COLO829 (cell line): ENCODE measurements at regions not wholly inside any gene's neighbourhood (a gene's known extent, or its start where the extent isn't known, plus 50 kb on each side); places are given as distances from the start of the nearest gene placed in this dataset.

Source experiments
- DNase-seq: peaks from one replicate; pipeline ENCODE4 v3.0.0; 2012; ENCODE audit warnings: low spot score

GRCh38 chr2:16018277-16019059 is 78.1 kb downstream of the MYCN start:
- no peak for DNase-seq

- no peak for DNase-seq
These were observed 75.9 kb downstream of the MYCN start for GRCh38 chr2:16016282-16016681.

GRCh38 chr2:16015903-16016265 is 75.5 kb downstream of the MYCN start:
- DNase-seq = no peak

GRCh38 chr2:16015210-16015902 is 75.0 kb downstream of the MYCN start:
- DNase-seq = no peak

- DNase-seq = no peak
These were observed 74.5 kb downstream of the MYCN start for GRCh38 chr2:16014802-16015201.

- DNase-seq = no peak
These were observed 73.9 kb downstream of the MYCN start for GRCh38 chr2:16014041-16014787.

GRCh38 chr2:16013359-16013911 is 73.1 kb downstream of the MYCN start:
- no peak for DNase-seq

- no peak for DNase-seq
These were observed 72.4 kb downstream of the MYCN start for GRCh38 chr2:16012626-16013358.

- DNase-seq = no peak
These were observed 71.8 kb downstream of the MYCN start for GRCh38 chr2:16012029-16012596.

- no peak for DNase-seq
These were observed 71.2 kb downstream of the MYCN start for GRCh38 chr2:16011621-16011960.

- DNase-seq = no peak
These were observed 70.7 kb downstream of the MYCN start for GRCh38 chr2:16010951-16011620.

GRCh38 chr2:16010011-16010410 is 69.7 kb downstream of the MYCN start:
- DNase-seq = no peak

- DNase-seq = no peak
These were observed 69.2 kb downstream of the MYCN start for GRCh38 chr2:16009560-16009959.

GRCh38 chr2:16008856-16009255 is 68.5 kb downstream of the MYCN start:
- DNase-seq = no peak

- DNase-seq = no peak
These were observed 68.0 kb downstream of the MYCN start for GRCh38 chr2:16008331-16008850.

GRCh38 chr2:16007167-16007934 is 67.0 kb downstream of the MYCN start:
- no peak for DNase-seq

- DNase-seq = peak; percentile 52
These were observed 66.3 kb downstream of the MYCN start for GRCh38 chr2:16006537-16007166.

- DNase-seq = peak; percentile 73
These were observed 65.6 kb downstream of the MYCN start for GRCh38 chr2:16005816-16006536.

GRCh38 chr2:16005389-16005788 is 65.0 kb downstream of the MYCN start:
- no peak for DNase-seq
